ENCODE measurements at regions not wholly inside any gene's neighbourhood (a gene's known extent, or its start where the extent isn't known, plus 50 kb on each side); places are given as distances from the start of the nearest gene placed in this dataset.

GRCh38 chr20:40050596-40050995 is 638.4 kb downstream of the MAFB start:
- FAIRE-seq (no peak), DNase-seq (ENCODE audit: insufficient read length, low spot score) (no peak)
- TF ChIP-seq CTCF (IDR thresholded peaks at IDR 0.05; ENCODE audit: insufficient read depth, missing control alignments) = no peak

GRCh38 chr20:40049854-40050253 is 639.2 kb downstream of the MAFB start:
- DNase-seq (ENCODE audit: insufficient read length, low spot score) (no peak), FAIRE-seq (no peak)
- no peak for TF ChIP-seq CTCF (IDR thresholded peaks at IDR 0.05; ENCODE audit: insufficient read depth, missing control alignments)

GRCh38 chr20:40046703-40047102 is 642.3 kb downstream of the MAFB start:
- no peak for TF ChIP-seq CTCF (IDR thresholded peaks at IDR 0.05; ENCODE audit: insufficient read depth, missing control alignments)
- no peak for DNase-seq (ENCODE audit: insufficient read length, low spot score)
- no peak for FAIRE-seq

GRCh38 chr20:40037511-40037910 is 651.5 kb downstream of the MAFB start:
- TF ChIP-seq CTCF (IDR thresholded peaks at IDR 0.05; ENCODE audit: insufficient read depth, missing control alignments) = no peak
- DNase-seq (ENCODE audit: insufficient read length, low spot score) (no peak), FAIRE-seq (no peak)

GRCh38 chr20:40029589-40029988 is 659.4 kb downstream of the MAFB start:
- DNase-seq (ENCODE audit: insufficient read length, low spot score) = no peak
- no peak for TF ChIP-seq CTCF (IDR thresholded peaks at IDR 0.05; ENCODE audit: insufficient read depth, missing control alignments)
- no peak for FAIRE-seq

GRCh38 chr20:40019510-40019909 is 669.5 kb downstream of the MAFB start:
- DNase-seq (ENCODE audit: insufficient read length, low spot score) = no peak
- TF ChIP-seq CTCF (IDR thresholded peaks at IDR 0.05; ENCODE audit: insufficient read depth, missing control alignments) = no peak
- no peak for FAIRE-seq

- FAIRE-seq = no peak
- no peak for DNase-seq (ENCODE audit: insufficient read length, low spot score)
- TF ChIP-seq CTCF (IDR thresholded peaks at IDR 0.05; ENCODE audit: insufficient read depth, missing control alignments) = no peak
Measured at GRCh38 chr20:40017765-40018164, 671.3 kb downstream of the MAFB start.

Measured in D721Med (cell line).